MV-4-11 (cell line): ENCODE measurements at regions not wholly inside any gene's neighbourhood (a gene's known extent, or its start where the extent isn't known, plus 50 kb on each side); places are given as distances from the start of the nearest gene placed in this dataset.
"Not testable (repeated sequence)": the region's sequence is repeated elsewhere in the genome, so short reads cannot be mapped to it uniquely, and the experiment has no call there.

ENCODE experiments used
- DNase-seq: peaks from one replicate; lab custom pipeline; 2025; lab: John Stamatoyannopoulos, UW

DNA sequence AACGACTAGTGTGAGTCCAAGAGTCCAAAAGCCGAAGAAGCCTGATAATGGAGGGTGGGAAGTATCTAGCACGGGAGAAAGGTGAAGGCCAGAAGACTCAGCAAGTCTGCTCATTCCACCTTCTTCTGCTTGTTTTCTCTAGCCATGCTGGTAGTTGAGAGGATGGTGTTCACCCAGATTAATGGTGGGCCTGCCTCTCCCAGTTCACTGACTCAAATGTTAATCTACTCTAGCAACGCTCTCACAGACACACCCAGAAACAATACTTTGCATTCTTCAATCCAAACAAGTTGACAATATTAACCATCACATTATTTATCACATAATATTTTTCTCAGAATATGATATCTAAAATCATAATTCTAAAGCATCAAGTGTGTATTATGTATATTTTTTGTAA, 1055.1 kb upstream of the PCDH10 start:
- no peak for DNase-seq

- DNase-seq: no peak
Measured at GRCh38 chr4:132097041-132097440, 1052.1 kb upstream of the PCDH10 start.

- no peak for DNase-seq
Measured at GRCh38 chr4:132101526-132101925, 1047.6 kb upstream of the PCDH10 start.

- DNase-seq: no peak
Measured at GRCh38 chr4:132108784-132109183, 1040.3 kb upstream of the PCDH10 start.

GRCh38 chr4:132114885-132115284, 1034.2 kb upstream of the PCDH10 start:
- no peak for DNase-seq

GRCh38 chr4:132122741-132123140, 1026.4 kb upstream of the PCDH10 start:
- DNase-seq: not testable (repeated sequence)

- DNase-seq: no peak
Measured at GRCh38 chr4:132123870-132124623, 1025.0 kb upstream of the PCDH10 start.

DNA sequence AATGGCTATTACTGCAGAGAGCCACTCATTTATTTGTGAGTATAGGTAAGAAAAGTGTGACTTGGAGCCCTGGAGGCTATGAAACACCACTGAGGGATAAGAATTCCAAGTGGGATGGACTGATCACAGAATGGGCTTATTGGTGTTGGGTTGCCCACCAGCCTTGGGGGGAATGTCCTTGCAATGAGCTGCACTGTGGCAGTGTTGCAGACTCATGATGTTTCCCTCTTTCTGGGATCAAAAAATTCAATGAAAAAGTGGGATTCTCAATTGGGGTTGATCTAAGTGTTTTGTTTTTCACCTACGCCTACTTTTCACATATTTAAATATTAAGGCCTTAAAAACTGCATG, 1024.5 kb upstream of the PCDH10 start:
- DNase-seq: no peak

DNA sequence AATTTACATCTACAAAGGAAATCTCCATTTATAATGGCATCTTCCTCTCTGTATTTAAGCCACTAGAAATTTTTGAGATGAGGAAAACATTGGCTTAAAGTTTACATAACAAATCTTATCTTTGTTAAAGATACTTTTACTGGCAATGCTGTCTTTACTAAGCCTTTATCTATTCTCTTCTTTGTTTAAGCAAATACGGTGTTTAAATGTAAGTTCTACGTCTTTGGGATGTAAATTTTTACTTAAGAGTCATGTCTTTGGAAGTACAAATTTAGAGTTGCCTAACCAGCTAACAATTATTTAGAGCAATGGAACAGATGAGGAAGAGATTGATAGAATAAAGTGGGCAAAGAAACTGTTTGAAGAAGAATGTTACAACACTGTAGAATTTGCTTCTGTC, 1024.0 kb upstream of the PCDH10 start:
- DNase-seq: no peak

- DNase-seq: no peak
Measured at GRCh38 chr4:132132433-132132832, 1016.7 kb upstream of the PCDH10 start.

DNA sequence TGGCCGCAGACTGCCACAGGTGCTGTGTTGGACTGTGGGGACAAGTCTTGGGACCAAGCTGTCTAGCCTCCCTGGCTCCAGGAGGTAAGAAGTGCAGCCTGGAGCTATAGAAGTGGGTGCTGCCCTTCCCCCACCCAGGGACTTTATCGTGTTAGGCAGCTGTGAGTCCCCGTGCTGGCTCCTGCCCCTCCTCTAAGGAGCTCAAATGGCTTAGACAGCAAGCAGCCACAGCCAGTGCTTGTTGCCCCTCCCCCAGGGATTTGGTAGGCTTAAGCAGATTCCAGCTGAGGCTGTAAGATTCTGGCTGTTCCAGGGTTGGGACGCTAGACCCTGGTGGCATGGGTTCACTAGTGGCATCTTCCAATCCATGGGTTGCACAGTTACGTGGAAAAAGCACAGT, 979.4 kb upstream of the PCDH10 start:
- DNase-seq: no peak

DNA sequence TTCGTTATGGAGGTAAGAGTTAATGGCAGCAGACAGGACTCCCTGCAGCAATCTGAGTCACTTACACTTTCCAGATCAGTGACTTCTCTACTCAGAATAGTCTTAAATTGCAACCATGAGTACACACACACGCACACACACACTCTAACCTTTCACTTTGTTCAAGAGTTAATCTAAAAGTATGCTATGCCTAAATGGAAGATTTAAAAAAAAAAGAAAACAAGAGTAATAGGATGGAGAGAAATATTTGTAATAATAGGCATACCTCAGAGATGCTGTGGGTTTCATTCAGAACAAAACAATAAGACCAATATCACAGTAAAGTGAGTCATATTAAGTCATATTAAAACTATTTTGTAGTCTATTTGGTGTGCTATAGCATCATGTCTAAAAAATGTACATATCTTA, 969.1 kb upstream of the PCDH10 start:
- DNase-seq: no peak

- no peak for DNase-seq
Measured at GRCh38 chr4:132195176-132195575, 953.9 kb upstream of the PCDH10 start.

GRCh38 chr4:132203618-132204017, 945.5 kb upstream of the PCDH10 start:
- no peak for DNase-seq

DNA sequence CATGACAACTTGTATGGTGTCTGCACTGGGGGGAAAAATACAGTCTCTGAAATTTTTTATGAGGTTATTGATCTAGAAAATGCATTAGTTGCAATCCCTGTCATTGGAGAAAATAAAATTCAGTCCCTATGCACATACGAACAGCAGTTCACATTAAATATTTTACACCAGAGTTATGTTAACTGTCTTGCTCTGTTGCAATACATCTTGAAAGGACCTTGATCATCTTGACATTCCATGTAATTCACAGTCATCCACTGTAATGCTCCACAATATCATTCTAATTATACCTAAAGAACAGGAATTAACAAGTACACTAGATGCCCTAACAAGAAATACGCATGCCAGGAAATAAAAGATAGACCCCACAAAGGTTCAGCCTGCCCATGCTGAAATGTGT, 934.6 kb upstream of the PCDH10 start:
- no peak for DNase-seq

DNA sequence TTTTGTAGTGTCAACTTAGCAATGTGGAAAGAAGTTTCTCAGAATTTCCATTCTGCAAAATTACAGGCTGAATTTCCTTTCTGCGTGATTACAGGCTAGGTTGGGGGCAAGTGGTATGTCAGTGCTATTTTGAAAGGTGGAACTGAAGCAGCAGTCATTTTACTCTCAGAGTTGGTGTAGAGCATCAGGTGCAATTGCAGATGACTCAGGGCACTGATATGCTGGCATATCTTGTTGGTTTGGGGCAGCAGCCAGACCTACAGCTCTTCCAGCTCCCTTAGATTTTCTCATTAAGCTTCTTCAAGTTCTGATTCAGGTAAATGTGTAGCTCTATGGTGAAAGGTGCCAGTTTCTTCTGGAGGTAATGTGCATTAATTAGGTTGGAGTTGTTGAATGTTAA, 930.7 kb upstream of the PCDH10 start:
- no peak for DNase-seq

GRCh38 chr4:132227151-132227856, 921.8 kb upstream of the PCDH10 start:
- no peak for DNase-seq

DNA sequence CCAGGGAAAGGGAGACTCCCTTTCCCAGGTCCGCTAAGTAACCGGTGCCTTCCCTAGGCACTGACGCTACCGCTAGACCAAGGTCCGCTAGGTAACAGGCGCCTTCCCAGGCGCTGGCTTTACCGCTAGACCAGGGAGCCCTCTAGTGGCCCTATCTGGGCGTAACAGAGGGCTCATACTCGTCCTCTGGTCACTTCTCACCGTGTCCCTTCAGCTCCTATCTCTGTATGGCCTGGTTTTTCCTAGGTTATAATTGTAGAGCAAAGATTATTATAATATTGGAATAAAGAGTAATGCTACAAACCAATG, 921.3 kb upstream of the PCDH10 start:
- not testable (repeated sequence) for DNase-seq

GRCh38 chr4:132228676-132229075, 920.4 kb upstream of the PCDH10 start:
- no peak for DNase-seq

DNA sequence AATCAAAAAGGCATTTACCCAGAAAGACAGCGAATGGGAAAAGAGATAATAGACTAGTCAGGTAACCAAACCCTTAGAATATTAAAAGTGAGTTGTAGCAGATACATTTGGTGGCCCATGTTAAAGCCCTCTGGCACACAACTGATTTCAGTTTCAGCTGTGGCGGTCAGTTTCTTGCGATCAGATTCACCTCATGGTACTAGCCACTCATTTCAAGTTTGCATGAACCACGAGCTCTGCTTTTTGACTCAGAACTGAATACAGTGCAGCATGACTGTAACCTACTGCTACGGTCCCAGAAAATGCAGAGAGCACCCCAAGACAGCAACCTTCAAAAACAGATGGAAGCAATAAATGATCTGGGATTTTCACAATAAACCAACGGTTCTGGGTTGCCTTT, 919.1 kb upstream of the PCDH10 start:
- no peak for DNase-seq

- no peak for DNase-seq
Measured at GRCh38 chr4:132238697-132239096, 910.4 kb upstream of the PCDH10 start.

DNA sequence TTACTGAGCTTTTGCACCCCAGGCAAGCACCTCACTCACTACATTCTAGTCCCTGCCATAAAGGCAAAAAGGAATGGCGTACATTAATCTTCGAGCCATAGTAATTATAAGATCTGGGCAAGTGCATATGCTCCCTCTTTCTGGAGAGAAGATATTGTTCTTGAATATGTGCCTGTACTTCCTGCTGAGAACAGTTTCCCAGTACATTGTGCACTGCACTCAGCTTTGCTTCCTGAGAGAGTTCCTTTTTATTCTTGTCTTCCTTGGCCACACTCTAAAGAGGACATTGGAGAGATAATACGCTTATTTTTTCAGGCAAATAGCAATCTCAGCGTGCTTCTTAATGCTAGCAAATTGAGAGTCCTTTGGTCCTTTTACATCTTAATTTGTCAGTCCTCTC, 909.0 kb upstream of the PCDH10 start:
- no peak for DNase-seq

DNA sequence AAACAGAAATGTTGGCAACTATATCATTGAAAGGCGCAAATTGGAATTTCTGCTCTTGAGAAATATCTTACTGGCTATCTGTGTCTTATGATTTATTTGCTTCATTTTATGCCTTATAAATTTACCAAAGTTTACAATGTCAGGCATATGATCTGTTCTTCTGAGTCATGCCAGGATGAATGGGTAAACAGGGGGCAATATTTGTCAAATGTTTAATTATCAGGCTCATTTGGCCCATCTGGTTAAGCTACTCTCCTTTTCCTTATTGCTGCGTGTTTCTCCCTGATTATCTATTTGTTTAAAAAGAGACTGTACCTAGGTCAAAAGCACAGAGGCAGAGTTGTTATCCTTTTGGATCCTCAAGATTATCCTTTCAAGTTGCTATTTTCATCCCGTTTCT, 903.8 kb upstream of the PCDH10 start:
- no peak for DNase-seq

DNA sequence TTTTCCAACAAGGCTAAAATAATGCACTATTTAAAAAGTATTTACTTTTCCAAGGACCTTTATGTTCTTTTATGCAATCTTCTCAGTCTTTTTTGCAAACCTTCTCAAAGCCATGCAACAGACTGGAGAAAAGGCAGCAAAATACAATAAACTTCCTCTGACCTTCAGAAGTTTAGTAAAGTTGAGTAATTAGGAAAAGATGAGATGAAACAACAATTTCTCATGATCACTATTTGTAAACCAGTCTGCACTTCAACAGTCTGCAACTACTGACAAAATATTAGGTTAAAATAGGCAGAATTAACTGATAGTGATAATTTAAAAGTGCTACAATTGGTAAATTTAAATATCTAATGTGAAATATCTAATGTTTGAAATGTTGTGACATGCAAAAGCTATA, 884.9 kb upstream of the PCDH10 start:
- DNase-seq: no peak
